Vagina (tissue), 2 donors: ENCODE measurements at regions not wholly inside any gene's neighbourhood (a gene's known extent, or its start where the extent isn't known, plus 50 kb on each side); places are given as distances from the start of the nearest gene placed in this dataset.

Source experiments
- CTCF ChIP-seq, 3 experiments: fragments of 450-650 bp in 2 of 3; fragments of 200-600 bp in 1 of 3; sonication (generic) in 1 of 3; IDR thresholded peaks; one replicate each; pipeline ENCODE4 v1.5.1; 2017 to 2019; ENCODE audit warnings: antibody characterized with exemption in 3 of 3, mild to moderate bottlenecking in 2 of 3, moderate library complexity in 2 of 3
- POLR2A ChIP-seq, 2 donors: fragments of 450-650 bp; IDR thresholded peaks; one replicate each; pipeline ENCODE4 v1.6.1; 2017; ENCODE audit warnings: antibody characterized with exemption in 2 of 2, mild to moderate bottlenecking in 2 of 2, moderate library complexity in 2 of 2
- POLR2AphosphoS5 ChIP-seq, 2 donors: sonication (generic); formaldehyde crosslinking; IDR thresholded peaks; one replicate each; pipeline ENCODE4 v1.9.0; 2017; ENCODE audit warnings: antibody characterized with exemption in 2 of 2, mild to moderate bottlenecking in 2 of 2, low read depth in 1 of 2; ENCODE audit not compliant: insufficient read depth in 1 of 2

DNA sequence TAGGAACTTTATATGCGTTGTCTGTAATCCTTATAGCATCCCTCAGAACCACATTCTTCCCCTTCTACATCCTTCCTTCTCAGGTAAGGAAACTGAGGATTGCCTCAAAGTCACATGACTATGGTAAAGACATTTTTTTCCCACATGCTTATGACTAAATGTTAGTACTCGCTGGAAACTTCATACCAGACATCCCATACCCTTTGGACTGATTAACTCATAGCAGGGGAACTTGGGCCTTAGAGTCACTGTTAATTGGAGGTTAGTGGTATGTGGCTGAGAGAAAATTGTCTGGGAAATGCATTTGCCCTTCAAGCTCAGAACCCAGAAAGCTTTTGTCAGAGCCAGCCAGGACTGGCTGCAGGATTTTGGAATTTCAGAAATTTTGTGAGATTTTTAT, 155.0 kb downstream of the RELL1 start:
- no peak for TF ChIP-seq CTCF (IDR thresholded peaks at IDR 0.05)
- TF ChIP-seq POLR2AphosphoS5 (IDR thresholded peaks at IDR 0.05; ENCODE audit: insufficient read depth in 1 of 2, low read depth in 1 of 2): no peak
- no peak for TF ChIP-seq POLR2A (IDR thresholded peaks at IDR 0.05)
